ENCODE measurements at regions not wholly inside any gene's neighbourhood (a gene's known extent, or its start where the extent isn't known, plus 50 kb on each side); places are given as distances from the start of the nearest gene placed in this dataset.

DNA sequence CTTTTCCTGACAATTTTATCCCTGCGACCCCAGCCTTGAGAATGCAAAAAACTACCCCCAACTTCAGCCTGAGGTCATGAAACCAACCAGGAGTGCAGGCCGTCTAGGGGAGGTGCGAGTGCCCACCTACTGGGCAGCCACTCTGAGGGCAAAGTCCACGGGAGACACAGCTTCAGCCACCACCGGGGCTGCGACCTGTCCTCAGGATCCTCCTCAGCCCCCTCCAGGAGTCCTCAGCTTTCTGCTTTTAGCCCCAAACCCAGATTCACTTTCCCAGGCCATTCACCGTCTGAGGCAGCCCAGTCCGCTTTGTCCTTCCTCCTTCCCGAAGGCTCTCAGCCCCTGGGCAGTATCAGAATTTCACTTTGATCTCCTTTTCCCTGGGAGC lies 210.2 kb upstream of the TNP1 start:
- Histone ChIP-seq H3K9me3 (ENCODE audit: control insufficient read depth, low read length) (no peaks in the 10 kb centered on the region), H3K4me1 (ENCODE audit: control insufficient read depth, insufficient read depth, low read length, poor library complexity, severe bottlenecking) (no peaks in the 10 kb centered on the region), H3K27ac (ENCODE audit: insufficient read depth, low read length, poor library complexity, severe bottlenecking) (no peak overlapping the region), H3K27me3 (replicated peaks; ENCODE audit: control insufficient read depth, insufficient read depth, low read length, poor library complexity, severe bottlenecking) (no peaks in the 10 kb centered on the region), H3K36me3 (ENCODE audit: control insufficient read depth, insufficient read depth, low read length) (no peaks in the 10 kb centered on the region), H3K4me3 (ENCODE audit: insufficient read depth, low read depth, low read length, poor library complexity, severe bottlenecking) (no peak overlapping the region)
- no peak for DNase-seq

DNA sequence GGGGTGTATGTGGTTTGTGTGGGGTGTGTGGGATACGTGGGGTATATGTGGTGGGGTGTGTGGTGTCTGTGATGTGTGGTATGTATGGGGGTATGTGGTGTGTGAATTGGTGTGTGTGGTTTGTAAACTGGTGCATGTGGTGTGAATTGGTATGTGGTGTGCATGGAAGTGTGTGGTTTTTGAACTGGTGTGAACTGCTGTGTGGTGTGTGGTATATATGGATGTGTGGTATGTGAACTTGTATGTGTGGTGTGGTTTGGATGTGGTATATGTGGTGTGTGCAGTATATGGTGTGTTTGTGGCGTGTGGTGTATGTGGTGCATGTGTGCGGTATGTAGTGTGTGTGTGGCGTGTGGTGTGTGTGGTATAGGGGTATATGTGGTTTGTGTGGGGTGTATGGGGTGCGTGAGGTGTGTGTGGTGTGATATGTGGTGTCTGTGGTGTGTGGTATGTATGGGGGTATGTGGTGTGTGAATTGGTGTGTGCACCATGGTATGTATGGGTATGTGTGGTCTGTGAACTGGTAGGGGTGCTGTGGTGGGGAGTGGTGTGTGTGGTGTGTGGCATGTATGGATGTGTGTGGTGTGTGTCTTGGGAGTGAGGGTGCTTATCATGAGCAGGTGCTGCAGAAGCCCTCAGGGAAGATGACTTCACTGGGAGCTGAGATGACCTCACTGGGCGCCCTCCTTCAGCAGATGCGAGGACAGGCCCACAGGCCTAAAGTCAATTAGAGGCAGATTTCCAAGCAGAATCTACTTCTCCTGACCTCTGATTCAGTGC lies 209.6 kb upstream of the TNP1 start:
- no peak for DNase-seq
- no peak overlapping the region for H3K27ac ChIP-seq (ENCODE audit: insufficient read depth, low read length, poor library complexity, severe bottlenecking)
- no peaks in the 10 kb centered on the region for H3K9me3 ChIP-seq (ENCODE audit: control insufficient read depth, low read length)
- H3K27me3 ChIP-seq (replicated peaks; ENCODE audit: control insufficient read depth, insufficient read depth, low read length, poor library complexity, severe bottlenecking), result no peaks in the 10 kb centered on the region
- H3K36me3 ChIP-seq (ENCODE audit: control insufficient read depth, insufficient read depth, low read length), result no peaks in the 10 kb centered on the region
- no peak overlapping the region for H3K4me3 ChIP-seq (ENCODE audit: insufficient read depth, low read depth, low read length, poor library complexity, severe bottlenecking)
- H3K4me1 ChIP-seq (ENCODE audit: control insufficient read depth, insufficient read depth, low read length, poor library complexity, severe bottlenecking), result no peaks in the 10 kb centered on the region

- no peak overlapping the region for H3K27ac ChIP-seq (ENCODE audit: insufficient read depth, low read length, poor library complexity, severe bottlenecking)
- no peaks in the 10 kb centered on the region for H3K36me3 ChIP-seq (ENCODE audit: control insufficient read depth, insufficient read depth, low read length)
- no peaks in the 10 kb centered on the region for H3K9me3 ChIP-seq (ENCODE audit: control insufficient read depth, low read length)
- H3K4me1 ChIP-seq (ENCODE audit: control insufficient read depth, insufficient read depth, low read length, poor library complexity, severe bottlenecking), result no peaks in the 10 kb centered on the region
- no peak overlapping the region for H3K4me3 ChIP-seq (ENCODE audit: insufficient read depth, low read depth, low read length, poor library complexity, severe bottlenecking)
- no peaks in the 10 kb centered on the region for H3K27me3 ChIP-seq (replicated peaks; ENCODE audit: control insufficient read depth, insufficient read depth, low read length, poor library complexity, severe bottlenecking)
- no peak for DNase-seq
Observed at GRCh38 chr2:217068677-217069250, 208.9 kb upstream of the TNP1 start.

GRCh38 chr2:217067787-217068186 lies 207.9 kb upstream of the TNP1 start:
- Histone ChIP-seq H3K4me3 (ENCODE audit: insufficient read depth, low read depth, low read length, poor library complexity, severe bottlenecking) (no peak overlapping the region), H3K27me3 (replicated peaks; ENCODE audit: control insufficient read depth, insufficient read depth, low read length, poor library complexity, severe bottlenecking) (no peaks in the 10 kb centered on the region), H3K9me3 (ENCODE audit: control insufficient read depth, low read length) (no peaks in the 10 kb centered on the region)

GRCh38 chr2:217066510-217067270 lies 206.8 kb upstream of the TNP1 start:
- H3K9me3 ChIP-seq (ENCODE audit: control insufficient read depth, low read length), result no peaks in the 10 kb centered on the region
- H3K27ac ChIP-seq (ENCODE audit: insufficient read depth, low read length, poor library complexity, severe bottlenecking), result no peak overlapping the region
- no peak for DNase-seq
- H3K4me3 ChIP-seq (ENCODE audit: insufficient read depth, low read depth, low read length, poor library complexity, severe bottlenecking), result no peak overlapping the region
- no peaks in the 10 kb centered on the region for H3K27me3 ChIP-seq (replicated peaks; ENCODE audit: control insufficient read depth, insufficient read depth, low read length, poor library complexity, severe bottlenecking)
- H3K4me1 ChIP-seq (ENCODE audit: control insufficient read depth, insufficient read depth, low read length, poor library complexity, severe bottlenecking), result no peaks in the 10 kb centered on the region
- H3K36me3 ChIP-seq (ENCODE audit: control insufficient read depth, insufficient read depth, low read length), result no peaks in the 10 kb centered on the region

More at GRCh38 chr2:217067787-217068186, 207.9 kb upstream of the TNP1 start:
- no peaks in the 10 kb centered on the region for H3K4me1 ChIP-seq (ENCODE audit: control insufficient read depth, insufficient read depth, low read length, poor library complexity, severe bottlenecking)
- H3K27ac ChIP-seq (ENCODE audit: insufficient read depth, low read length, poor library complexity, severe bottlenecking), result no peak overlapping the region
- no peaks in the 10 kb centered on the region for H3K36me3 ChIP-seq (ENCODE audit: control insufficient read depth, insufficient read depth, low read length)
- DNase-seq, result no peak

DNA sequence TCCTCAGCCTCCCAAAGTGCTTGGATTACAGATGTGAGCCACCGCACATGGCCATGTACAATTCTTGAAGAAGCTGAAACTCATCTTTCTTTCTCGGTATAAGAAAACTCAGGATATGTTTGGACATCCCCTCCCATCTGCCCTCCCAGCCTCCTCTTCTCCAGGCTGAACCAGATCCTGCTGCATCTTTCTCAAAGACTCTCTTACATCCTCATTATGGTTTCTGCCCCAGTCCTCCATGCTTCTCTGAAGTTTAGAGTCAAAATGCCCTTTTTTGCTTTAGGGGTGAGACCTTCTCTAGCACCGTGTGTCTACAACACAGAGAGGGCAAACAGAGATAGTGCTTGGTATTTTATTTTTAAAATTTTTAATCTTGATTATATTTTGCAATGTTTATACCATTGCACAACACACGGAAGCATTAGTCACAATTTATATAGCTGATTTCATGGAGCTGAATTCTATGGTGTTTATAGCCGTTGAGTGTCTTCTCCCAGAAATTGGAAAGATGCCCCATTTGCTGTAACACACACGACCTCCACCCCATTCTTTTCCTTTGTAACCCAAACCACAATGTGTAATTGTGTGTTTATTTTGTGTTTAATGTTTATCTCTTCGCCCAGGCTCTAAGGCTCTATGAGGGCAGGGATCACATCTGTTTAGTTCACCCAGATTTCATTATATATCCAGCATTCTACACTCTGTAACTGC lies 206.0 kb upstream of the TNP1 start:
- no peaks in the 10 kb centered on the region for H3K36me3 ChIP-seq (ENCODE audit: control insufficient read depth, insufficient read depth, low read length)
- no peak overlapping the region for H3K27ac ChIP-seq (ENCODE audit: insufficient read depth, low read length, poor library complexity, severe bottlenecking)
- H3K9me3 ChIP-seq (ENCODE audit: control insufficient read depth, low read length), result no peaks in the 10 kb centered on the region
- H3K4me3 ChIP-seq (ENCODE audit: insufficient read depth, low read depth, low read length, poor library complexity, severe bottlenecking), result no peak overlapping the region
- DNase-seq, result no peak
- H3K4me1 ChIP-seq (ENCODE audit: control insufficient read depth, insufficient read depth, low read length, poor library complexity, severe bottlenecking), result no peaks in the 10 kb centered on the region
- H3K27me3 ChIP-seq (replicated peaks; ENCODE audit: control insufficient read depth, insufficient read depth, low read length, poor library complexity, severe bottlenecking), result no peaks in the 10 kb centered on the region

DNA sequence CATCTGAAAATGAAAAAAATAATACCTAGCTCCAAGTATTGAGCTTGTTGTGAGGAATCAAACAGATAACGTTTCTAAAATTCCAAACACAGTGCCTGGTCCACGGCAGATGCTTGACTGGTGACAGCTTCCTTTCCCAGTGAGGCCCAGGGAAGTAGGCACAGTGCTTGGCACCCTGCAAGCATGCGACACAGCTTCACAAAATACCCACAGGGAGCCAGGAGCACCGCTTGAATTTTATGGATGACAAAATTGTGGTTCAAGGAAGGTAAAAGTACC lies 205.1 kb upstream of the TNP1 start:
- DNase-seq, result no peak
- no peaks in the 10 kb centered on the region for H3K27me3 ChIP-seq (replicated peaks; ENCODE audit: control insufficient read depth, insufficient read depth, low read length, poor library complexity, severe bottlenecking)
- no peaks in the 10 kb centered on the region for H3K9me3 ChIP-seq (ENCODE audit: control insufficient read depth, low read length)
- H3K4me3 ChIP-seq (ENCODE audit: insufficient read depth, low read depth, low read length, poor library complexity, severe bottlenecking), result no peak overlapping the region
- no peaks in the 10 kb centered on the region for H3K36me3 ChIP-seq (ENCODE audit: control insufficient read depth, insufficient read depth, low read length)
- H3K27ac ChIP-seq (ENCODE audit: insufficient read depth, low read length, poor library complexity, severe bottlenecking), result no peak overlapping the region
- H3K4me1 ChIP-seq (ENCODE audit: control insufficient read depth, insufficient read depth, low read length, poor library complexity, severe bottlenecking), result no peaks in the 10 kb centered on the region

GRCh38 chr2:217064234-217065011 lies 204.6 kb upstream of the TNP1 start:
- no peaks in the 10 kb centered on the region for H3K4me1 ChIP-seq (ENCODE audit: control insufficient read depth, insufficient read depth, low read length, poor library complexity, severe bottlenecking)
- H3K4me3 ChIP-seq (ENCODE audit: insufficient read depth, low read depth, low read length, poor library complexity, severe bottlenecking), result no peak overlapping the region
- no peaks in the 10 kb centered on the region for H3K9me3 ChIP-seq (ENCODE audit: control insufficient read depth, low read length)
- no peak overlapping the region for H3K27ac ChIP-seq (ENCODE audit: insufficient read depth, low read length, poor library complexity, severe bottlenecking)
- H3K36me3 ChIP-seq (ENCODE audit: control insufficient read depth, insufficient read depth, low read length), result no peaks in the 10 kb centered on the region
- no peak for DNase-seq
- H3K27me3 ChIP-seq (replicated peaks; ENCODE audit: control insufficient read depth, insufficient read depth, low read length, poor library complexity, severe bottlenecking), result no peaks in the 10 kb centered on the region

DNA sequence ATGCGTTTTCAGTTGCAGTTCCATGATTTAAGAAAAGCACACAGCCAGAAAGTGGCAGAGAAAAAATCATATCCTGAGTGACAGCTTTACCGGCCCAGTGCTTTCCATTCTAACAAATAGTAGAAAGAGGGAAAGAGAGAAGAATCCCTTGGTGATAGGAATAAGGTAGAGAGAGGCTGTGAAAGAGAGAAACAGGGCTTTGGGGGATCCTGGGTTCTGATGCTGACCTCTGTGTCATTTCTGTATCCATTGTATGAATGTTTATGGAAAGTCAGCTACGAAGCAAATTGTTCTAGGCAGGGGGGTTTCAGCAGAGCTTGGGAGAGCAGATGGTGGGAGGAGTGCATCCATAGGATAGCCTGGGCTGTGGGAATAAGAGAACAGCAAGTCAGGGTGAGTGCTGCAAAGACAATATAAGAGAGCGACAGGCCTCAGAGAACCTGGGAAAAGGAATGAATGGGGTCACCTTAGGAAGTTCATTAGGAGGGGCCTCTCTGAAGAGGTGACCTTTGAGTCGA lies 203.4 kb upstream of the TNP1 start:
- DNase-seq, result no peak

More for the DNA sequence above, 203.4 kb upstream of the TNP1 start:
- Histone ChIP-seq H3K27me3 (replicated peaks; ENCODE audit: control insufficient read depth, insufficient read depth, low read length, poor library complexity, severe bottlenecking) (no peaks in the 10 kb centered on the region), H3K36me3 (ENCODE audit: control insufficient read depth, insufficient read depth, low read length) (no peaks in the 10 kb centered on the region), H3K4me3 (ENCODE audit: insufficient read depth, low read depth, low read length, poor library complexity, severe bottlenecking) (no peak overlapping the region), H3K4me1 (ENCODE audit: control insufficient read depth, insufficient read depth, low read length, poor library complexity, severe bottlenecking) (no peaks in the 10 kb centered on the region), H3K9me3 (ENCODE audit: control insufficient read depth, low read length) (no peaks in the 10 kb centered on the region), H3K27ac (ENCODE audit: insufficient read depth, low read length, poor library complexity, severe bottlenecking) (no peak overlapping the region)
